WTC11 (cell line): ENCODE measurements at regions not wholly inside any gene's neighbourhood (a gene's known extent, or its start where the extent isn't known, plus 50 kb on each side); places are given as distances from the start of the nearest gene placed in this dataset.

Experiments used
- ATAC-seq: fragments of 200-7000 bp; cut with Tn5 transposase; 2 replicates; pipeline ENCODE4 v1.10.0; 2021; ENCODE audit warnings: mild to moderate bottlenecking, moderate library complexity
- CTCF ChIA-PET: fragments of 300-600 bp; sonication (Branson Sonifier 250); formaldehyde crosslinking; loops from one replicate; lab custom pipeline; 2021; ENCODE audit warnings: antibody characterized with exemption; lab: Charles Lee
- POLR2A ChIA-PET: fragments of 350-600 bp; sonication (Branson Sonifier 250); formaldehyde crosslinking; loops from one replicate; lab custom pipeline; 2021; ENCODE audit warnings: antibody characterized with exemption; lab: Charles Lee
- DNase-seq: peaks from one replicate; pipeline ENCODE4 v3.0.0; 2021; ENCODE audit warnings: low spot score
- H3K27ac Mint-ChIP-seq: 2 replicates; pipeline ENCODE4 v1.8.0; 2021; ENCODE audit warnings: mixed read lengths
- H3K27me3 Mint-ChIP-seq: 2 replicates; pipeline ENCODE4 v1.8.0; 2021; ENCODE audit warnings: low read depth, mild to moderate bottlenecking, moderate library complexity, mixed read lengths
- H3K36me3 Mint-ChIP-seq: 2 replicates; pipeline ENCODE4 v1.8.0; 2021; ENCODE audit warnings: mixed read lengths
- H3K4me1 Mint-ChIP-seq: 2 replicates; pipeline ENCODE4 v1.8.0; 2022; ENCODE audit warnings: mixed read lengths
- H3K4me3 Mint-ChIP-seq: 2 replicates; pipeline ENCODE4 v1.8.0; 2021; ENCODE audit warnings: mild to moderate bottlenecking, moderate library complexity, mixed read lengths
- H3K9me3 Mint-ChIP-seq: 2 replicates; pipeline ENCODE4 v1.8.0; 2021; ENCODE audit warnings: mixed read lengths
- ATF1 ChIP-seq: sonication (generic); formaldehyde crosslinking; IDR thresholded peaks from 2 replicates; pipeline ENCODE4 v1.8.1; 2023; ENCODE audit warnings: mild to moderate bottlenecking, moderate library complexity, missing genetic modification reagents
- ELF4 ChIP-seq: sonication (generic); formaldehyde crosslinking; IDR thresholded peaks from 2 replicates; pipeline ENCODE4 v1.8.1; 2022; ENCODE audit warnings: low read depth, mild to moderate bottlenecking, moderate library complexity, missing genetic modification reagents
- FOXP1 ChIP-seq: sonication (generic); formaldehyde crosslinking; IDR thresholded peaks from 2 replicates; pipeline ENCODE4 v1.8.0; 2022; ENCODE audit warnings: missing genetic modification reagents, mild to moderate bottlenecking, moderate library complexity, borderline replicate concordance
- HMGA2 ChIP-seq: fragments of 250-450 bp; sonication (Bioruptor Pico); IDR thresholded peaks from 2 replicates; pipeline ENCODE4 v1.4.0; 2021; ENCODE audit warnings: mild to moderate bottlenecking, moderate library complexity
- NR3C1 ChIP-seq: sonication (generic); formaldehyde crosslinking; conservative IDR thresholded peaks from 2 replicates; pipeline ENCODE4 v1.8.1; 2023; ENCODE audit warnings: low read depth, mild to moderate bottlenecking, missing genetic modification reagents
- RELA ChIP-seq: sonication (generic); formaldehyde crosslinking; IDR thresholded peaks from 2 replicates; pipeline ENCODE4 v1.8.1; 2022; ENCODE audit warnings: missing genetic modification reagents, mild to moderate bottlenecking, borderline replicate concordance
- RORB ChIP-seq: fragments of 250-450 bp; sonication (Bioruptor Pico); IDR thresholded peaks from 2 replicates; pipeline ENCODE4 v1.9.0; 2021; ENCODE audit warnings: mild to moderate bottlenecking
- ZNF219 ChIP-seq: sonication (generic); formaldehyde crosslinking; IDR thresholded peaks from 2 replicates; pipeline ENCODE4 v1.8.0; 2023; ENCODE audit warnings: missing genetic modification reagents, mild to moderate bottlenecking, borderline replicate concordance
- ZNF232 ChIP-seq: sonication (generic); formaldehyde crosslinking; IDR thresholded peaks from 2 replicates; pipeline ENCODE4 v1.8.0; 2022; ENCODE audit warnings: mild to moderate bottlenecking, missing genetic modification reagents
- ZNF396 ChIP-seq: fragments of 250-450 bp; sonication (Bioruptor Pico); IDR thresholded peaks from 2 replicates; pipeline ENCODE4 v1.8.0; 2021; ENCODE audit warnings: mild to moderate bottlenecking, moderate library complexity, borderline replicate concordance
- ZNF416 ChIP-seq: fragments of 250-450 bp; sonication (Bioruptor Pico); IDR thresholded peaks from 2 replicates; pipeline ENCODE4 v1.9.0; 2021; ENCODE audit warnings: mild to moderate bottlenecking, inconsistent platforms
- ZNF671 ChIP-seq: fragments of 250-450 bp; sonication (Bioruptor Pico); IDR thresholded peaks from 2 replicates; pipeline ENCODE4 v1.8.0; 2021; ENCODE audit warnings: mild to moderate bottlenecking
- TF ChIP-seq, protein P1 (sequence below): fragments of 250-450 bp; sonication (Bioruptor Pico); IDR thresholded peaks from 2 replicates; pipeline ENCODE4 v1.9.0; 2021; ENCODE audit warnings: mild to moderate bottlenecking
- TF ChIP-seq, protein P2 (sequence below): fragments of 250-450 bp; sonication (Bioruptor Pico); IDR thresholded peaks from 2 replicates; pipeline ENCODE4 v1.9.0; 2021; ENCODE audit warnings: mild to moderate bottlenecking, borderline replicate concordance
- TF ChIP-seq, protein P3 (sequence below): sonication (generic); formaldehyde crosslinking; IDR thresholded peaks from 2 replicates; pipeline ENCODE4 v1.8.1; 2022; ENCODE audit warnings: mild to moderate bottlenecking, moderate library complexity, missing genetic modification reagents
- TF ChIP-seq, protein P4 (sequence below): sonication (generic); formaldehyde crosslinking; IDR thresholded peaks from 2 replicates; pipeline ENCODE4 v1.8.0; 2022; ENCODE audit warnings: mild to moderate bottlenecking, missing genetic modification reagents
- TF ChIP-seq, protein P5 (sequence below): fragments of 200-600 bp; IDR thresholded peaks from 2 replicates; pipeline ENCODE4 v1.8.0; 2022; ENCODE audit warnings: antibody characterized with exemption
- TF ChIP-seq, protein P6 (sequence below): sonication (generic); formaldehyde crosslinking; IDR thresholded peaks from 2 replicates; pipeline ENCODE4 v1.8.0; 2022; ENCODE audit warnings: mild to moderate bottlenecking, missing genetic modification reagents
- TF ChIP-seq, protein P7 (sequence below): sonication (generic); formaldehyde crosslinking; conservative IDR thresholded peaks from 2 replicates; pipeline ENCODE4 v1.8.1; 2023; ENCODE audit warnings: mild to moderate bottlenecking, low read depth, missing genetic modification reagents, moderate library complexity

DNA sequence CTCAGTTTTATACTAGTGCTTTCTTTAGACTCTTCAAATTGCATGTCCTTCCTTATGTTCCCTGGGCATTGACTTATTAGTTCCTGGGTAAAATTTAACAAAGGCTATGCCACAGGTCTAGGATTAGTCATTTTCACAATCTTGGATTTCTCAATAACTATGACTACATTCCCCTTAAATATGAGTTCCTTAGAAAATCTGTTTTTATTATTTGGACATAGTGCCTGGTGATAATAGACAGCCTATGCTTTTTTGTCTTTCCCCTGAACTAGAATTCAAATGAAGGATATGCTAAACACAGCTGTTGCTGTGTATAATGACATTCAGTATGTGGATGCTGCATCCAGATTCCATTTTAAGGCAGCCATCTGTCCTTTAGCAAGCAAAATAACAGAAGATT lies 1252.8 kb upstream of the GJE1 start:
- Mint-ChIP-seq H3K9me3 (peaks cover 16% of the 10 kb centered on the region), H3K36me3 (0 out of 2 replicates have a peak, but pooled peaks cover 3% of the 10 kb centered on the region)
- no peak for ATAC-seq
- TF ChIP-seq, protein P1, sequence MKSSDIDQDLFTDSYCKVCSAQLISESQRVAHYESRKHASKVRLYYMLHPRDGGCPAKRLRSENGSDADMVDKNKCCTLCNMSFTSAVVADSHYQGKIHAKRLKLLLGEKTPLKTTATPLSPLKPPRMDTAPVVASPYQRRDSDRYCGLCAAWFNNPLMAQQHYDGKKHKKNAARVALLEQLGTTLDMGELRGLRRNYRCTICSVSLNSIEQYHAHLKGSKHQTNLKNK (CRISPR knock-in tag) = no peak
- TF ChIP-seq RELA (CRISPR knock-in tag) = no peak
- TF ChIP-seq ZNF396 (CRISPR knock-in tag) = no peak
- TF ChIP-seq ZNF671 (CRISPR knock-in tag) = no peak
- no peak for TF ChIP-seq ZNF416
- TF ChIP-seq HMGA2 (CRISPR knock-in tag) = no peak
- TF ChIP-seq ATF1 (CRISPR knock-in tag) = no peak
- TF ChIP-seq, all 79 proteins: peak for 0
- no peaks in the 10 kb centered on the region for H3K27me3 Mint-ChIP-seq
- H3K4me3 Mint-ChIP-seq = no peak overlapping the region
- CTCF ChIA-PET = no interaction called here
- no peak overlapping the region for H3K27ac Mint-ChIP-seq
- no peak for DNase-seq
- no peaks in the 10 kb centered on the region for H3K4me1 Mint-ChIP-seq
- POLR2A ChIA-PET = no interaction called here

DNA sequence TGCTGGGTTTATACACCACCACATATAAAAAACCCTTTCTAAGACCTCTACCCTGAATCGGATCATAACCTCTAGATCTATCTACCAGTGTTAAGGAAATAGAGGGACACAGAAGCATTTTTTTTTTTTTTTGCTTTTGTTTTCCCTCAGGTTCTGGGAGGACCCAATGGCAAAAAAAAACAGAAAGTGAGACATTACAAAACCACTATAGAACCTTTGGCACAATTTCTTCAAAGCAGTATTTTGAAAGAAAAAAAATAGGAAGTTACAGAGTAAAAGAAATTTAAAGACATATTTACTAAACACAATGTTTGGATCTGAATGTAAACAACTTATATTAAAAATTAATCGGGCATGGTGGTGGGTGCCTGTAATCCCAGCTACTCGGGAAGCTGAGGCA lies 1258.7 kb upstream of the GJE1 start:
- ChIA-PET CTCF (no interaction called here), POLR2A (no interaction called here)
- Mint-ChIP-seq H3K4me1 (no peaks in the 10 kb centered on the region), H3K9me3 (peaks cover 23% of the 10 kb centered on the region), H3K27me3 (no peaks in the 10 kb centered on the region), H3K27ac (no peak overlapping the region), H3K4me3 (no peak overlapping the region), H3K36me3 (peaks cover 7% of the 10 kb centered on the region; the same call in 1 of the 2 replicates)
- ATAC-seq = no peak
- DNase-seq = no peak
- TF ChIP-seq, protein P2, sequence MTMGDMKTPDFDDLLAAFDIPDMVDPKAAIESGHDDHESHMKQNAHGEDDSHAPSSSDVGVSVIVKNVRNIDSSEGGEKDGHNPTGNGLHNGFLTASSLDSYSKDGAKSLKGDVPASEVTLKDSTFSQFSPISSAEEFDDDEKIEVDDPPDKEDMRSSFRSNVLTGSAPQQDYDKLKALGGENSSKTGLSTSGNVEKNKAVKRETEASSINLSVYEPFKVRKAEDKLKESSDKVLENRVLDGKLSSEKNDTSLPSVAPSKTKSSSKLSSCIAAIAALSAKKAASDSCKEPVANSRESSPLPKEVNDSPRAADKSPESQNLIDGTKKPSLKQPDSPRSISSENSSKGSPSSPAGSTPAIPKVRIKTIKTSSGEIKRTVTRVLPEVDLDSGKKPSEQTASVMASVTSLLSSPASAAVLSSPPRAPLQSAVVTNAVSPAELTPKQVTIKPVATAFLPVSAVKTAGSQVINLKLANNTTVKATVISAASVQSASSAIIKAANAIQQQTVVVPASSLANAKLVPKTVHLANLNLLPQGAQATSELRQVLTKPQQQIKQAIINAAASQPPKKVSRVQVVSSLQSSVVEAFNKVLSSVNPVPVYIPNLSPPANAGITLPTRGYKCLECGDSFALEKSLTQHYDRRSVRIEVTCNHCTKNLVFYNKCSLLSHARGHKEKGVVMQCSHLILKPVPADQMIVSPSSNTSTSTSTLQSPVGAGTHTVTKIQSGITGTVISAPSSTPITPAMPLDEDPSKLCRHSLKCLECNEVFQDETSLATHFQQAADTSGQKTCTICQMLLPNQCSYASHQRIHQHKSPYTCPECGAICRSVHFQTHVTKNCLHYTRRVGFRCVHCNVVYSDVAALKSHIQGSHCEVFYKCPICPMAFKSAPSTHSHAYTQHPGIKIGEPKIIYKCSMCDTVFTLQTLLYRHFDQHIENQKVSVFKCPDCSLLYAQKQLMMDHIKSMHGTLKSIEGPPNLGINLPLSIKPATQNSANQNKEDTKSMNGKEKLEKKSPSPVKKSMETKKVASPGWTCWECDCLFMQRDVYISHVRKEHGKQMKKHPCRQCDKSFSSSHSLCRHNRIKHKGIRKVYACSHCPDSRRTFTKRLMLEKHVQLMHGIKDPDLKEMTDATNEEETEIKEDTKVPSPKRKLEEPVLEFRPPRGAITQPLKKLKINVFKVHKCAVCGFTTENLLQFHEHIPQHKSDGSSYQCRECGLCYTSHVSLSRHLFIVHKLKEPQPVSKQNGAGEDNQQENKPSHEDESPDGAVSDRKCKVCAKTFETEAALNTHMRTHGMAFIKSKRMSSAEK (CRISPR knock-in tag) = no peak
- no peak for TF ChIP-seq FOXP1 (CRISPR knock-in tag)
- no peak for TF ChIP-seq RORB (CRISPR knock-in tag)
- TF ChIP-seq, protein P3, sequence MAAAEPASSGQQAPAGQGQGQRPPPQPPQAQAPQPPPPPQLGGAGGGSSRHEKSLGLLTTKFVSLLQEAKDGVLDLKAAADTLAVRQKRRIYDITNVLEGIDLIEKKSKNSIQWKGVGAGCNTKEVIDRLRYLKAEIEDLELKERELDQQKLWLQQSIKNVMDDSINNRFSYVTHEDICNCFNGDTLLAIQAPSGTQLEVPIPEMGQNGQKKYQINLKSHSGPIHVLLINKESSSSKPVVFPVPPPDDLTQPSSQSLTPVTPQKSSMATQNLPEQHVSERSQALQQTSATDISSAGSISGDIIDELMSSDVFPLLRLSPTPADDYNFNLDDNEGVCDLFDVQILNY (CRISPR knock-in tag) = no peak
- TF ChIP-seq, protein P4, sequence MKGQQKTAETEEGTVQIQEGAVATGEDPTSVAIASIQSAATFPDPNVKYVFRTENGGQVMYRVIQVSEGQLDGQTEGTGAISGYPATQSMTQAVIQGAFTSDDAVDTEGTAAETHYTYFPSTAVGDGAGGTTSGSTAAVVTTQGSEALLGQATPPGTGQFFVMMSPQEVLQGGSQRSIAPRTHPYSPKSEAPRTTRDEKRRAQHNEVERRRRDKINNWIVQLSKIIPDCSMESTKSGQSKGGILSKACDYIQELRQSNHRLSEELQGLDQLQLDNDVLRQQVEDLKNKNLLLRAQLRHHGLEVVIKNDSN (CRISPR knock-in tag) = no peak
- TF ChIP-seq, protein P5, sequence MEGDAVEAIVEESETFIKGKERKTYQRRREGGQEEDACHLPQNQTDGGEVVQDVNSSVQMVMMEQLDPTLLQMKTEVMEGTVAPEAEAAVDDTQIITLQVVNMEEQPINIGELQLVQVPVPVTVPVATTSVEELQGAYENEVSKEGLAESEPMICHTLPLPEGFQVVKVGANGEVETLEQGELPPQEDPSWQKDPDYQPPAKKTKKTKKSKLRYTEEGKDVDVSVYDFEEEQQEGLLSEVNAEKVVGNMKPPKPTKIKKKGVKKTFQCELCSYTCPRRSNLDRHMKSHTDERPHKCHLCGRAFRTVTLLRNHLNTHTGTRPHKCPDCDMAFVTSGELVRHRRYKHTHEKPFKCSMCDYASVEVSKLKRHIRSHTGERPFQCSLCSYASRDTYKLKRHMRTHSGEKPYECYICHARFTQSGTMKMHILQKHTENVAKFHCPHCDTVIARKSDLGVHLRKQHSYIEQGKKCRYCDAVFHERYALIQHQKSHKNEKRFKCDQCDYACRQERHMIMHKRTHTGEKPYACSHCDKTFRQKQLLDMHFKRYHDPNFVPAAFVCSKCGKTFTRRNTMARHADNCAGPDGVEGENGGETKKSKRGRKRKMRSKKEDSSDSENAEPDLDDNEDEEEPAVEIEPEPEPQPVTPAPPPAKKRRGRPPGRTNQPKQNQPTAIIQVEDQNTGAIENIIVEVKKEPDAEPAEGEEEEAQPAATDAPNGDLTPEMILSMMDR = no peak
- no peak for TF ChIP-seq ELF4 (CRISPR knock-in tag)
- no peak for TF ChIP-seq ZNF232 (CRISPR knock-in tag)
- TF ChIP-seq, protein P6, sequence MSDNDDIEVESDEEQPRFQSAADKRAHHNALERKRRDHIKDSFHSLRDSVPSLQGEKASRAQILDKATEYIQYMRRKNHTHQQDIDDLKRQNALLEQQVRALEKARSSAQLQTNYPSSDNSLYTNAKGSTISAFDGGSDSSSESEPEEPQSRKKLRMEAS (CRISPR knock-in tag) = no peak
- no peak for TF ChIP-seq NR3C1 (CRISPR knock-in tag)
- no peak for TF ChIP-seq ZNF219 (CRISPR knock-in tag)
- TF ChIP-seq, protein P7, sequence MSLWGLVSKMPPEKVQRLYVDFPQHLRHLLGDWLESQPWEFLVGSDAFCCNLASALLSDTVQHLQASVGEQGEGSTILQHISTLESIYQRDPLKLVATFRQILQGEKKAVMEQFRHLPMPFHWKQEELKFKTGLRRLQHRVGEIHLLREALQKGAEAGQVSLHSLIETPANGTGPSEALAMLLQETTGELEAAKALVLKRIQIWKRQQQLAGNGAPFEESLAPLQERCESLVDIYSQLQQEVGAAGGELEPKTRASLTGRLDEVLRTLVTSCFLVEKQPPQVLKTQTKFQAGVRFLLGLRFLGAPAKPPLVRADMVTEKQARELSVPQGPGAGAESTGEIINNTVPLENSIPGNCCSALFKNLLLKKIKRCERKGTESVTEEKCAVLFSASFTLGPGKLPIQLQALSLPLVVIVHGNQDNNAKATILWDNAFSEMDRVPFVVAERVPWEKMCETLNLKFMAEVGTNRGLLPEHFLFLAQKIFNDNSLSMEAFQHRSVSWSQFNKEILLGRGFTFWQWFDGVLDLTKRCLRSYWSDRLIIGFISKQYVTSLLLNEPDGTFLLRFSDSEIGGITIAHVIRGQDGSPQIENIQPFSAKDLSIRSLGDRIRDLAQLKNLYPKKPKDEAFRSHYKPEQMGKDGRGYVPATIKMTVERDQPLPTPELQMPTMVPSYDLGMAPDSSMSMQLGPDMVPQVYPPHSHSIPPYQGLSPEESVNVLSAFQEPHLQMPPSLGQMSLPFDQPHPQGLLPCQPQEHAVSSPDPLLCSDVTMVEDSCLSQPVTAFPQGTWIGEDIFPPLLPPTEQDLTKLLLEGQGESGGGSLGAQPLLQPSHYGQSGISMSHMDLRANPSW (CRISPR knock-in tag) = no peak
